ENCODE measurements at regions not wholly inside any gene's neighbourhood (a gene's known extent, or its start where the extent isn't known, plus 50 kb on each side); places are given as distances from the start of the nearest gene placed in this dataset.
"Not testable (repeated sequence)": the region's sequence is repeated elsewhere in the genome, so short reads cannot be mapped to it uniquely, and the experiment has no call there.

GRCh38 chr17:16888413-16889087 lies 83.4 kb downstream of the TNFRSF13B start:
- no peak for DNase-seq (ENCODE audit: low read depth)

- no peak for DNase-seq (ENCODE audit: low read depth)
These were observed 84.3 kb downstream of the TNFRSF13B start for GRCh38 chr17:16887523-16888095.

DNA sequence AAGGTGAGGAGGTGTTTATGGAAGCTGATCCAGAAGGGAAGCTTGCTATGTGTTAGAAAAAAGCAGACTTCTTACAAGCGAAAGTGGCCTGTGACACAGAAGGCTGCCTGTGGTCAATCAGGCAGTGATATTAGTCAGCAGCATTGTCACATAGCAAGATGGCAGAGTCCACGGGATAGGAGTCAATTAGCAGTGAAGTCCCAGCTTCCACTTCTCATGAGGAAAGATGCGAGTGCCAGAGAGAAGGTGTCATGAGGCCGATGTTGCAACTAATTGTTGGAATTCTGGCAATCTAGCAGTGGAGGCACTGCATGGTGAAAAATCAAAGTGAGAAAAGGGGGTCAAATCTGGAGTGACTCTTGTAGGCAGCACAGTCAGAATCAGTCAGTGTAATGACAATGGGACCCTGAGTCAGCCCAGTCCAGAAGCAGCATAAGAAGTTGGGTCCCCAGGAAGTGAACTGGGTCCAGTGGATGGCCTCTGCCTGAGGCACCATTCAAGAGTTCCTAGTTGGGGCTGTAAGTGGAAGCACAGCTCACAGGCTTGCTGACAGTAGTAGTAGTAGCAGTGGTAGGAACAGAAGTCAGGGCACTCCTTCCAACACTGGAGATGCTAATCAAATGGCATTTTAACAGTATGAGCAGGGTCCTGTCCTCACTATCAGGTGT lies 85.1 kb downstream of the TNFRSF13B start:
- DNase-seq (ENCODE audit: low read depth), result no peak

GRCh38 chr17:16885204-16885603 lies 86.7 kb downstream of the TNFRSF13B start:
- not testable (repeated sequence) for DNase-seq (ENCODE audit: low read depth)

DNA sequence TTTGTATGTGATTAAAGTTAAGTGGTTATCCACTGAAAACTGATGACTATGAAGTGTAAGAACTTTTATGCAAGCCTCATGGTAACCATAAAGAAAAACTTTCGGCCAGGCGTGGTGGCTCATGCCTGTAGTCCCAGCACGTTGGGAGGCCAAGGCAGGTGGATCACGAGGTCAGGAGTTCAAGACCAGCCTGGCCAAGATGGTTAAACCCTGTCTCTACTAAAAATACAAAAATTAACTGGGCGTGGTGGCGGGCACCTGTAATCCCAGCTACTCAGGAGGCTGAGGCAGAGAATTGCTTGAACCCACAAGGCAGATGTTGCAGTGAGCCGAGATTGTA lies 89.0 kb downstream of the TNFRSF13B start:
- not testable (repeated sequence) for DNase-seq (ENCODE audit: low read depth)

DNA sequence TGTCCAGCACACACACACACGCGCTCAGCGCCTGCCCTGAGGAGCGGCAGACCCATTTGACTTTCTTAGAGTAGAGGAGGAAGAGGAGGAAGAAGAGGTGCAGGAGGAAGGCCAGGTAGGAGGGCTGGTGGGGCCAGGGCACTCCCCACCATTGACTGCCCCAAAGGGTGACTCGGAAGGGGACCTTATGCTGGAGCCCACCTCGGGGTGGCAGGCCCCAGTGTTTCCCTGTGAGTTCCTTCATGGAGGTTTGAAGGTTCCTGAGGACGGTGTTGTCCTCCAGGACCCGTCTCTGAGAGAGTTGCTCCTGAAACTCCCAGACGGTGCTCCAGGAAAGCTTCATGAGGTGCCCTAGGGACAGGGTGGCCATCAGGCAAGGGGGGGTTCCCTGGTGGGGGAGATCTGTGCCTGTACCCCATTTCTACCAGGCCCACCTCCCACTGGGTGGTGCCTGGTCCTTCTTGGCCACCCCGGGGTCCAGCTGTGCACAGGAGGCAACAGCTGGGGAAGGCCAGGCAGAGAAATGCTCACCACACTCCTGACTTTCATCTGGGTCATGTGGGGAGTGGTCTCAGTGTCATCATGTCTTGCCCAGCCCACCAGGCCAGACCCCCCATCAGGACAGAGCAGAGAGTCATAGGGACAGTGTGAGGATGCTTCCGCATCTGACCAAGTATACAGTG lies 89.5 kb downstream of the TNFRSF13B start:
- no peak for DNase-seq (ENCODE audit: low read depth)

GRCh38 chr17:16881239-16881924 lies 90.5 kb downstream of the TNFRSF13B start:
- no peak for DNase-seq (ENCODE audit: low read depth)

DNA sequence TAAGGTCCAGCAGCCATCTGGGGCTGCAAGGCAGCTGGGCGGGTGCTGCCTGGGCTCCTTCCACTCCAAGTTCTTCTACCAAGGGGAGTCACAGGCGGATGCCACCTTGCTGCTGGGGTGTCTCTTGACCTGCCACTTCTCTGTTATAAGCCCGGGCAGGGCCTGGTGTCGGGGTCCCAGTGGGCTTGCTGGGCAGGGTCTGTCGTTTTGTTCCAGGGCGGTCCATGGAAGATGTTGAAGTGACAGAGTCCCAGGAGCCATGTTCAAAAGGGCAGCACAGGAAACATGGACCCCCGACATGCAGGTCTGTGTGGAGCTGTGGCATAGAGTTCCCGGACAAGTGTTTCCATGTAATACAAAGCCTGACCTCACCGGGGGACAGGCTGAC lies 91.1 kb downstream of the TNFRSF13B start:
- no peak for DNase-seq (ENCODE audit: low read depth)

GRCh38 chr17:16880121-16880842 lies 91.6 kb downstream of the TNFRSF13B start:
- DNase-seq (ENCODE audit: low read depth), result no peak

- DNase-seq (ENCODE audit: low read depth), result no peak
These were observed 92.2 kb downstream of the TNFRSF13B start for GRCh38 chr17:16879686-16880085.

GRCh38 chr17:16878606-16879005 lies 93.3 kb downstream of the TNFRSF13B start:
- DNase-seq (ENCODE audit: low read depth), result no peak

GRCh38 chr17:16878084-16878483 lies 93.8 kb downstream of the TNFRSF13B start:
- no peak for DNase-seq (ENCODE audit: low read depth)

DNA sequence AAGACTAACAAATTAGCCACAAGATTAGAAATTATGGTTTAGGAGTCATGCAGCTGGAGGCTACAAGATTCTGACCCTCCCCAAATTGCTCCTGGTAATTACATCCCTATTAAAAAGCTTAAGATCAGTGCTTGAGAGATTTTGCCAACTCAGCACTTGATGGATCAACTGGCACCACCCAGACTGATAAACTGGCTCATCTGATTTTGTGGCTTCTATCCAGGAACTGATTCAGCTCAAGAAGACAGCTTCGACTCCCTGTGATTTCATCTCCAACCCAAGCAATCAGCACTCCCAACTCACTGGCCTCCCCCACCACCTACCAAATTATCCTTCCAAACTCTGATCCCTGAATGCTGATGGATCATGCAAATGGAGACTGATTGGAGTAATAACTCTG lies 94.8 kb downstream of the TNFRSF13B start:
- DNase-seq (ENCODE audit: low read depth), result no peak

- no peak for DNase-seq (ENCODE audit: low read depth)
These were observed 96.3 kb downstream of the TNFRSF13B start for GRCh38 chr17:16875662-16876061.

DNA sequence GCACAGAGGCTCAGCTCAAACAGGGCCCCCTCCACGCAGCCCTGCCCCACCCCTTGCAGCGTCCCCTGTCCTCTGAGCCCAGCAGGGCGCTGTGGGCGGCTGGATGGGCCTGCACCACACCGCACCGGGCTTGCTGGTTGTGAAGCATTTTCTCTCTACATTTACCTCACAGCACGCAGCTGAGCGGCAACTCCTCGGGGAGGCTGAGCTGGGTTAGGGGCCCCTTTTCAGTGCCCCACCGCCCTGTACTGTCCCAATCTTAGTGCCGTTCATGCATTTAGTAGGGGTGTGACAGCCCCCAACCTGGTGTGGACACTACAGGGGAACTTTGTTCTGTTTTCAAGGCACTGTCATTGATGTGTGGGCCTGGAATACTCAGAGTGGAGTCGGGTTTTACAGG lies 97.7 kb downstream of the TNFRSF13B start:
- not testable (repeated sequence) for DNase-seq (ENCODE audit: low read depth)

GRCh38 chr17:16873174-16874035 lies 98.5 kb downstream of the TNFRSF13B start:
- DNase-seq (ENCODE audit: low read depth), result no peak

DNA sequence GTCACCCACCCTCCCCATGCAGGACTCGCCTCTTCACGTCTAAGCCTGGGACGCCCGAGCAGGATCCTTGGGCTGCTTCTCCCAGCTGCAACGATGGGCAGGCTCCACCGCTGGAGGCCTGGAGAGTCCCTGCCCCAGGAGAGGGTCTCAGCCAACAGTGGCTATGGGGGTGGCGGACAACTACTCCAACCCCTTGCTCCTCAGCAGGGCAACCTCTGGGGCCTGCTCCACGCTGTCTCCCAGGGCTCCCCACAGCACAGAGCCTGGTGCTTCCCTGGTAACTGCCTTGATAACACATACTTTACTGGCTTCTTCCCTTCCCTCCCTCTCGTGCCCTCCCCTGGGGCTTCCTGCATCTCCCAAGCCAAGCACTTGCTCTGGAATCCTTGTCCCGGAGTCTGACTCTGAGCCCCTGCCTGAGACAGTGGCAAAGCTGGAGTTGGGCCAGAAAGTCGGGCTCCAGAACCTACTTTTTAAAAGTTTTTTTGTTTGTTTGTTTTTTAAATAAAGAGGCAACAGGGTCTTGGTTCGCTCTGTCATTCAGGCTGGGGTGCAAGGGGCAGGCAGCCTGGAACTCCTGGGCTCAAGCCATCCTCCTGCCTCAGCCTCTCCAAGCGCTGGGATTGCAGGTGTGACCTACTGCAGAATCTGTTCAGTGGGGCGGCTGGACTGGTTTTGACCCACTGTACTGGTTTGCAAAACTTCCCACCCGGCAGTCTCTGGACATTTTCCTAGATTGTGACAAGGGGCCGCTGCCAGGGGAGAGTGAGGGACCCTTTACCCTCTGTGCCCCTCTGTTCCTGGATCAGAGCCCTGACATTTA lies 99.4 kb downstream of the TNFRSF13B start:
- DNase-seq (ENCODE audit: low read depth), result no peak

GRCh38 chr17:16871446-16872190 lies 100.3 kb downstream of the TNFRSF13B start:
- DNase-seq (ENCODE audit: low read depth), result not testable (repeated sequence)

Measured in GM04503 (cell line).